WTC11 (cell line): ENCODE measurements at regions not wholly inside any gene's neighbourhood (a gene's known extent, or its start where the extent isn't known, plus 50 kb on each side); places are given as distances from the start of the nearest gene placed in this dataset.

Source experiments
- ATAC-seq: fragments of 200-7000 bp; cut with Tn5 transposase; 2 replicates; pipeline ENCODE4 v1.10.0; 2021; ENCODE audit warnings: mild to moderate bottlenecking, moderate library complexity
- CTCF ChIA-PET: fragments of 300-600 bp; sonication (Branson Sonifier 250); formaldehyde crosslinking; loops from one replicate; lab custom pipeline; 2021; ENCODE audit warnings: antibody characterized with exemption; lab: Charles Lee
- POLR2A ChIA-PET: fragments of 350-600 bp; sonication (Branson Sonifier 250); formaldehyde crosslinking; loops from one replicate; lab custom pipeline; 2021; ENCODE audit warnings: antibody characterized with exemption; lab: Charles Lee
- DNase-seq: peaks from one replicate; pipeline ENCODE4 v3.0.0; 2021; ENCODE audit warnings: low spot score
- H3K27ac Mint-ChIP-seq: 2 replicates; pipeline ENCODE4 v1.8.0; 2021; ENCODE audit warnings: mixed read lengths
- H3K27me3 Mint-ChIP-seq: 2 replicates; pipeline ENCODE4 v1.8.0; 2021; ENCODE audit warnings: low read depth, mild to moderate bottlenecking, moderate library complexity, mixed read lengths
- H3K36me3 Mint-ChIP-seq: 2 replicates; pipeline ENCODE4 v1.8.0; 2021; ENCODE audit warnings: mixed read lengths
- H3K4me1 Mint-ChIP-seq: 2 replicates; pipeline ENCODE4 v1.8.0; 2022; ENCODE audit warnings: mixed read lengths
- H3K4me3 Mint-ChIP-seq: 2 replicates; pipeline ENCODE4 v1.8.0; 2021; ENCODE audit warnings: mild to moderate bottlenecking, moderate library complexity, mixed read lengths
- H3K9me3 Mint-ChIP-seq: 2 replicates; pipeline ENCODE4 v1.8.0; 2021; ENCODE audit warnings: mixed read lengths
- AR ChIP-seq: fragments of 250-450 bp; sonication (Bioruptor Pico); IDR thresholded peaks from 2 replicates; pipeline ENCODE4 v1.9.0; 2021; ENCODE audit warnings: mild to moderate bottlenecking
- ATF1 ChIP-seq: sonication (generic); formaldehyde crosslinking; IDR thresholded peaks from 2 replicates; pipeline ENCODE4 v1.8.1; 2023; ENCODE audit warnings: mild to moderate bottlenecking, moderate library complexity, missing genetic modification reagents
- CREB1 ChIP-seq: sonication (generic); formaldehyde crosslinking; IDR thresholded peaks from 2 replicates; pipeline ENCODE4 v1.8.0; 2023; ENCODE audit warnings: mild to moderate bottlenecking, missing genetic modification reagents
- CREM ChIP-seq: sonication (generic); formaldehyde crosslinking; IDR thresholded peaks from 2 replicates; pipeline ENCODE4 v1.8.1; 2022; ENCODE audit warnings: mild to moderate bottlenecking, missing genetic modification reagents, moderate library complexity
- FOXK1 ChIP-seq: sonication (generic); formaldehyde crosslinking; IDR thresholded peaks from 2 replicates; pipeline ENCODE4 v1.8.0; 2022; ENCODE audit warnings: mild to moderate bottlenecking, moderate library complexity, missing genetic modification reagents
- MLX ChIP-seq: sonication (generic); formaldehyde crosslinking; IDR thresholded peaks from 2 replicates; pipeline ENCODE4 v1.8.1; 2023; ENCODE audit warnings: mild to moderate bottlenecking, missing genetic modification reagents, moderate library complexity
- NR1H2 ChIP-seq: sonication (generic); formaldehyde crosslinking; IDR thresholded peaks from 2 replicates; pipeline ENCODE4 v1.9.0; 2021; ENCODE audit warnings: mild to moderate bottlenecking, moderate library complexity, missing genetic modification reagents
- NR3C1 ChIP-seq: sonication (generic); formaldehyde crosslinking; conservative IDR thresholded peaks from 2 replicates; pipeline ENCODE4 v1.8.1; 2023; ENCODE audit warnings: low read depth, mild to moderate bottlenecking, missing genetic modification reagents
- PRDM15 ChIP-seq: sonication (generic); formaldehyde crosslinking; IDR thresholded peaks from 2 replicates; pipeline ENCODE4 v1.8.0; 2022; ENCODE audit warnings: missing genetic modification reagents
- PRRX2 ChIP-seq: fragments of 250-450 bp; sonication (Bioruptor Pico); IDR thresholded peaks from 2 replicates; pipeline ENCODE4 v1.8.0; 2021; ENCODE audit warnings: mild to moderate bottlenecking
- RELA ChIP-seq: sonication (generic); formaldehyde crosslinking; IDR thresholded peaks from 2 replicates; pipeline ENCODE4 v1.8.1; 2022; ENCODE audit warnings: missing genetic modification reagents, mild to moderate bottlenecking, borderline replicate concordance
- RORB ChIP-seq: fragments of 250-450 bp; sonication (Bioruptor Pico); IDR thresholded peaks from 2 replicates; pipeline ENCODE4 v1.9.0; 2021; ENCODE audit warnings: mild to moderate bottlenecking
- SMAD3 ChIP-seq: sonication (generic); formaldehyde crosslinking; IDR thresholded peaks from 2 replicates; pipeline ENCODE4 v1.8.0; 2022; ENCODE audit warnings: missing genetic modification reagents, mild to moderate bottlenecking, borderline replicate concordance
- SMAD4 ChIP-seq: sonication (generic); formaldehyde crosslinking; IDR thresholded peaks from 2 replicates; pipeline ENCODE4 v1.8.0; 2022; ENCODE audit warnings: mild to moderate bottlenecking, missing genetic modification reagents
- TEAD1 ChIP-seq: sonication (generic); formaldehyde crosslinking; IDR thresholded peaks from 2 replicates; pipeline ENCODE4 v1.8.0; 2022; ENCODE audit warnings: mild to moderate bottlenecking, missing genetic modification reagents
- ZMAT4 ChIP-seq: fragments of 250-450 bp; sonication (Bioruptor Pico); IDR thresholded peaks from 2 replicates; pipeline ENCODE4 v1.9.0; 2021; ENCODE audit warnings: mild to moderate bottlenecking
- ZNF138 ChIP-seq: sonication (generic); formaldehyde crosslinking; conservative IDR thresholded peaks from 2 replicates; pipeline ENCODE4 v1.8.1; 2022; ENCODE audit warnings: mild to moderate bottlenecking, moderate library complexity, missing genetic modification reagents
- ZNF232 ChIP-seq: sonication (generic); formaldehyde crosslinking; IDR thresholded peaks from 2 replicates; pipeline ENCODE4 v1.8.0; 2022; ENCODE audit warnings: mild to moderate bottlenecking, missing genetic modification reagents
- ZNF416 ChIP-seq: fragments of 250-450 bp; sonication (Bioruptor Pico); IDR thresholded peaks from 2 replicates; pipeline ENCODE4 v1.9.0; 2021; ENCODE audit warnings: mild to moderate bottlenecking, inconsistent platforms
- ZNF423 ChIP-seq: fragments of 250-450 bp; sonication (Bioruptor Pico); IDR thresholded peaks from 2 replicates; pipeline ENCODE4 v2.1.2; 2022; ENCODE audit warnings: mild to moderate bottlenecking, moderate library complexity
- ZNF425 ChIP-seq: fragments of 250-450 bp; sonication (Bioruptor Pico); conservative IDR thresholded peaks from 2 replicates; pipeline ENCODE4 v1.9.0; 2021; ENCODE audit warnings: mild to moderate bottlenecking
- ZNF532 ChIP-seq: fragments of 250-450 bp; sonication (Bioruptor Pico); IDR thresholded peaks from 2 replicates; pipeline ENCODE4 v1.9.0; 2021; ENCODE audit warnings: mild to moderate bottlenecking, borderline replicate concordance

- TF ChIP-seq AR (CRISPR knock-in tag) (no peak), CREB1 (CRISPR knock-in tag) (no peak), NR1H2 (no peak), CREM (CRISPR knock-in tag) (no peak), ZNF425 (CRISPR knock-in tag) (no peak), ZNF138 (CRISPR knock-in tag) (no peak), ZNF416 (CRISPR knock-in tag) (no peak), ZMAT4 (CRISPR knock-in tag) (no peak), SMAD3 (CRISPR knock-in tag) (no peak), TEAD1 (CRISPR knock-in tag) (no peak), RELA (CRISPR knock-in tag) (no peak), PRRX2 (no peak)
These were observed 538.2 kb upstream of the CELF2 start (continued) for GRCh38 chr10:10479465-10479864.

GRCh38 chr10:10482613-10483012 is 535.1 kb upstream of the CELF2 start:
- peak overlapping the region; percentile 65; the same call in 1 of the 2 replicates for H3K27ac Mint-ChIP-seq
- no peaks in the 10 kb centered on the region for H3K9me3 Mint-ChIP-seq
- ChIA-PET CTCF (no interaction called here), POLR2A (no interaction called here)
- H3K4me1 Mint-ChIP-seq: peaks cover 10% of the 10 kb centered on the region
- DNase-seq (no peak), ATAC-seq (peak; percentile 41)
- no peak overlapping the region for H3K4me3 Mint-ChIP-seq
- H3K27me3 Mint-ChIP-seq: no peaks in the 10 kb centered on the region
- H3K36me3 Mint-ChIP-seq: no peaks in the 10 kb centered on the region
- TF ChIP-seq MLX: no peak
- no peak for TF ChIP-seq ZNF425 (CRISPR knock-in tag)
- TF ChIP-seq NR3C1 (CRISPR knock-in tag): no peak
- TF ChIP-seq ZNF423 (CRISPR knock-in tag): no peak
- TF ChIP-seq SMAD4 (CRISPR knock-in tag): no peak
- no peak for TF ChIP-seq PRDM15 (CRISPR knock-in tag)
- no peak for TF ChIP-seq ATF1 (CRISPR knock-in tag)
- TF ChIP-seq FOXK1: no peak
- TF ChIP-seq RORB (CRISPR knock-in tag): no peak
- no peak for TF ChIP-seq ZNF232 (CRISPR knock-in tag)
- no peak for TF ChIP-seq CREB1 (CRISPR knock-in tag)
- no peak for TF ChIP-seq ZNF532 (CRISPR knock-in tag)
